Stimulated activated CD8-positive, alpha-beta memory T cell treated with anti-CD3 and anti-CD28 coated beads, Interleukin-15, amount 100 ng/mL, for 4 hours (primary cell): ENCODE measurements at regions not wholly inside any gene's neighbourhood (a gene's known extent, or its start where the extent isn't known, plus 50 kb on each side); places are given as distances from the start of the nearest gene placed in this dataset.
"Not testable (repeated sequence)": the region's sequence is repeated elsewhere in the genome, so short reads cannot be mapped to it uniquely, and the experiment has no call there.

Experiments
- DNase-seq, 2 donors: peaks; one replicate each; pipeline ENCODE4 v3.0.0-alpha.2; 2020; ENCODE audit warnings: low read depth in 2 of 2

- DNase-seq = no peak
Observed at GRCh38 chr7:68235937-68236336, 1239.3 kb downstream of the TYW1 start.

GRCh38 chr7:68238204-68238805 lies 1241.7 kb downstream of the TYW1 start:
- DNase-seq = no peak

GRCh38 chr7:68243128-68243527 lies 1246.5 kb downstream of the TYW1 start:
- DNase-seq = no peak

GRCh38 chr7:68244389-68244788 lies 1247.8 kb downstream of the TYW1 start:
- no peak for DNase-seq

- DNase-seq = no peak
Observed at GRCh38 chr7:68245688-68246087, 1249.1 kb downstream of the TYW1 start.

GRCh38 chr7:68246189-68246633 lies 1249.6 kb downstream of the TYW1 start:
- DNase-seq = no peak

- no peak for DNase-seq
Observed at GRCh38 chr7:68247126-68247525, 1250.5 kb downstream of the TYW1 start.

GRCh38 chr7:68247571-68247970 lies 1250.9 kb downstream of the TYW1 start:
- DNase-seq = no peak

GRCh38 chr7:68248973-68249372 lies 1252.3 kb downstream of the TYW1 start:
- DNase-seq = no peak

- no peak for DNase-seq
Observed at GRCh38 chr7:68249611-68250010, 1253.0 kb downstream of the TYW1 start.

GRCh38 chr7:68250143-68250542 lies 1253.5 kb downstream of the TYW1 start:
- no peak for DNase-seq

GRCh38 chr7:68254815-68255214 lies 1258.2 kb downstream of the TYW1 start:
- DNase-seq = not testable (repeated sequence)

- DNase-seq = no peak
Observed at GRCh38 chr7:68256295-68256694, 1259.7 kb downstream of the TYW1 start.

- DNase-seq = no peak
Observed at GRCh38 chr7:68258609-68259008, 1262.0 kb downstream of the TYW1 start.

GRCh38 chr7:68265258-68265657 lies 1268.6 kb downstream of the TYW1 start:
- no peak for DNase-seq

GRCh38 chr7:68266004-68266579 lies 1269.5 kb downstream of the TYW1 start:
- DNase-seq = no peak

GRCh38 chr7:68267486-68267885 lies 1270.9 kb downstream of the TYW1 start:
- DNase-seq = no peak

GRCh38 chr7:68269405-68269804 lies 1272.8 kb downstream of the TYW1 start:
- no peak for DNase-seq

- DNase-seq = no peak
Observed at GRCh38 chr7:68272507-68272906, 1275.9 kb downstream of the TYW1 start.

- no peak for DNase-seq
Observed at GRCh38 chr7:68276725-68277124, 1280.1 kb downstream of the TYW1 start.

- no peak for DNase-seq
Observed at GRCh38 chr7:68279827-68280400, 1283.3 kb downstream of the TYW1 start.

- DNase-seq = no peak
Observed at GRCh38 chr7:68280931-68281330, 1284.3 kb downstream of the TYW1 start.

- DNase-seq = no peak
Observed at GRCh38 chr7:68288144-68288593, 1291.5 kb downstream of the TYW1 start.
